Suprapubic skin (tissue), 4 donors: ENCODE measurements at regions not wholly inside any gene's neighbourhood (a gene's known extent, or its start where the extent isn't known, plus 50 kb on each side); places are given as distances from the start of the nearest gene placed in this dataset.
"Not testable (repeated sequence)": the region's sequence is repeated elsewhere in the genome, so short reads cannot be mapped to it uniquely, and the experiment has no call there.

Source experiments
- CTCF ChIP-seq, 2 donors: fragments of 200-600 bp in 1 of 2; fragments of 450-650 bp in 1 of 2; sonication (generic) in 1 of 2; IDR thresholded peaks; one replicate each; pipeline ENCODE4 v1.5.1; 2016 to 2019; ENCODE audit warnings: antibody characterized with exemption in 2 of 2, mild to moderate bottlenecking in 1 of 2, moderate library complexity in 1 of 2
- POLR2A ChIP-seq, 2 donors: fragments of 450-650 bp; IDR thresholded peaks; one replicate each; pipeline ENCODE4 v1.6.1; 2017; ENCODE audit warnings: antibody characterized with exemption in 2 of 2, mild to moderate bottlenecking in 2 of 2, moderate library complexity in 2 of 2
- POLR2AphosphoS5 ChIP-seq, 3 donors: sonication (generic); formaldehyde crosslinking; IDR thresholded peaks; one replicate each; pipeline ENCODE4 v1.6.1; 2017; ENCODE audit warnings: antibody characterized with exemption in 3 of 3

- not testable (repeated sequence) for TF ChIP-seq CTCF, POLR2A, POLR2AphosphoS5 (IDR thresholded peaks at IDR 0.05)
Observed at GRCh38 chr20:48033005-48033404, 247.7 kb upstream of the SULF2 start.
